SU-DHL-6 (cell line): ENCODE measurements at regions not wholly inside any gene's neighbourhood (a gene's known extent, or its start where the extent isn't known, plus 50 kb on each side); places are given as distances from the start of the nearest gene placed in this dataset.

Experiments
- EZH2phosphoT487 ChIP-seq: fragments of 200-600 bp; sonication (generic), shearing (Covaris generic); conservative IDR thresholded peaks from 2 replicates; pipeline ENCODE4 v1.6.1; 2018; ENCODE audit warnings: mild to moderate bottlenecking, antibody characterized with exemption, low read length, moderate library complexity, mixed read lengths
- TF ChIP-seq, protein P1 (sequence below): fragments of 200-600 bp; sonication (generic); IDR thresholded peaks from one replicate; pipeline ENCODE4 v1.5.1; 2017; ENCODE audit warnings: antibody characterized with exemption, mild to moderate bottlenecking, low read length, moderate library complexity; ENCODE audit not compliant: insufficient read depth, poor library complexity, severe bottlenecking

DNA sequence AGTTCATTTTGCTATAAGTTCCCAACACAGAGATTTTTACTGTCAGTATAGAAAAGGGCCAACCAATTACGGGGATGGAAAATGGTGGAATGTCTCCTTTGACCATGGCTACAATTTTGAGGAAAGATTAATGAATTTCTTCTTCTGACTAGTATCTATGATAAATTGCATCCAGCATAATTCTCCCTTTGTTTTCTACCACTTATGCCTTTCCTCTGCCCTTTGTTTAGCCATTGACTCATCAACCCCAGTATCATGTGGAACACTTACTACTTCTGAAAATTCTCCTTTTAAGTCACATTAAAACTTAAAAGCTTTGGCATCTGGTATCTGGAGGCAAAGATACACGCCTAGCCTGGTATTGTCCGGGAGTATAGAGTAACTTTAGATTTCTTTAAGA lies 92.9 kb upstream of the CADPS start:
- TF ChIP-seq, protein P1, sequence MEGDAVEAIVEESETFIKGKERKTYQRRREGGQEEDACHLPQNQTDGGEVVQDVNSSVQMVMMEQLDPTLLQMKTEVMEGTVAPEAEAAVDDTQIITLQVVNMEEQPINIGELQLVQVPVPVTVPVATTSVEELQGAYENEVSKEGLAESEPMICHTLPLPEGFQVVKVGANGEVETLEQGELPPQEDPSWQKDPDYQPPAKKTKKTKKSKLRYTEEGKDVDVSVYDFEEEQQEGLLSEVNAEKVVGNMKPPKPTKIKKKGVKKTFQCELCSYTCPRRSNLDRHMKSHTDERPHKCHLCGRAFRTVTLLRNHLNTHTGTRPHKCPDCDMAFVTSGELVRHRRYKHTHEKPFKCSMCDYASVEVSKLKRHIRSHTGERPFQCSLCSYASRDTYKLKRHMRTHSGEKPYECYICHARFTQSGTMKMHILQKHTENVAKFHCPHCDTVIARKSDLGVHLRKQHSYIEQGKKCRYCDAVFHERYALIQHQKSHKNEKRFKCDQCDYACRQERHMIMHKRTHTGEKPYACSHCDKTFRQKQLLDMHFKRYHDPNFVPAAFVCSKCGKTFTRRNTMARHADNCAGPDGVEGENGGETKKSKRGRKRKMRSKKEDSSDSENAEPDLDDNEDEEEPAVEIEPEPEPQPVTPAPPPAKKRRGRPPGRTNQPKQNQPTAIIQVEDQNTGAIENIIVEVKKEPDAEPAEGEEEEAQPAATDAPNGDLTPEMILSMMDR: no peak
- TF ChIP-seq EZH2phosphoT487: no peak
